GM04503 (cell line): ENCODE measurements at regions not wholly inside any gene's neighbourhood (a gene's known extent, or its start where the extent isn't known, plus 50 kb on each side); places are given as distances from the start of the nearest gene placed in this dataset.

ENCODE experiments used
- DNase-seq: peaks from one replicate; pipeline ENCODE4 v3.0.0-alpha.2; 2012; ENCODE audit warnings: low read depth

GRCh38 chr3:99111235-99111634, 209.7 kb upstream of the DCBLD2 start:
- no peak for DNase-seq

- DNase-seq, result no peak
These were observed 208.9 kb upstream of the DCBLD2 start for GRCh38 chr3:99110401-99110800.

GRCh38 chr3:99108508-99108907, 207.0 kb upstream of the DCBLD2 start:
- DNase-seq, result peak; percentile 97

DNA sequence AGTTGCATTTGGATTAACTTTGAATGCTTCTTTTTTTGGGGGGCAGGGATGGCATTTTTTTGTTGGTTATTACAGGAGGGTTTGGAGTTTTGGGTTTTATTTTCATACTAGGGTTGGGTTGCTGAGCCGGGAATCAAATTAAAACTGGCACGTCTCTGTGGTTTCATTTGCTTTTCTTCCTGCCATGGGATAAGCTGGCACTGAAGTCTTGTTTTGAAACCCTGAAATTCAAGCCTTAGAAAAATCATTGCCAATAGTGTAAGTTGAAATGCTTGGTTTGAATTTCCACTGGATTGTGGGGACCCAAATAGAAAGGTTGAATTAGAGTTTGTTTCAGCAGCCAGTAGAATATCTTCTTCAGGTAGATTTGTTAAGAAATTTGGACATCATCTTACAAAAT, 193.1 kb upstream of the DCBLD2 start:
- no peak for DNase-seq

GRCh38 chr3:99087277-99087676, 185.8 kb upstream of the DCBLD2 start:
- no peak for DNase-seq

GRCh38 chr3:99084826-99085225, 183.3 kb upstream of the DCBLD2 start:
- DNase-seq, result peak; percentile 54

- DNase-seq, result no peak
These were observed 182.7 kb upstream of the DCBLD2 start for GRCh38 chr3:99084156-99084555.

DNA sequence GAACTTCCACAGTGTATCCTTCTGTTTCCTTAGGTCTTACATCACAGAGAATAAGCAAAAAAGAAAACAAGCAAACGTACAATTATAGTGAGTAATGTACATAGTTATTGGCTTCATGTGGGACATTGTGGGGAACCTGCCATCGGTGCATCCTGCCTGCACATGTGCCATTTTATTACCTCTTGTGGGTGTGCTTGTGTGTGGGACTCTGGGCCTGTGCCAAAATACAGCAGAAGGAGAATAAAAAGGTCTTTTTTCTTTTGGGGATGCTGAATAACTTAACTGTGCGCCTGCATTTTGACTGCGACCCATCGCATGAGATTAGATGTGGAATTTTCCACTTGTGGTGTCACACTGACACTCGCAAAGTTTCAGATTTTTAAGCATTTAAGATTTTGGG, 169.6 kb upstream of the DCBLD2 start:
- no peak for DNase-seq

- no peak for DNase-seq
These were observed 168.5 kb upstream of the DCBLD2 start for GRCh38 chr3:99069973-99070372.

GRCh38 chr3:99066863-99067262, 165.4 kb upstream of the DCBLD2 start:
- DNase-seq, result no peak

DNA sequence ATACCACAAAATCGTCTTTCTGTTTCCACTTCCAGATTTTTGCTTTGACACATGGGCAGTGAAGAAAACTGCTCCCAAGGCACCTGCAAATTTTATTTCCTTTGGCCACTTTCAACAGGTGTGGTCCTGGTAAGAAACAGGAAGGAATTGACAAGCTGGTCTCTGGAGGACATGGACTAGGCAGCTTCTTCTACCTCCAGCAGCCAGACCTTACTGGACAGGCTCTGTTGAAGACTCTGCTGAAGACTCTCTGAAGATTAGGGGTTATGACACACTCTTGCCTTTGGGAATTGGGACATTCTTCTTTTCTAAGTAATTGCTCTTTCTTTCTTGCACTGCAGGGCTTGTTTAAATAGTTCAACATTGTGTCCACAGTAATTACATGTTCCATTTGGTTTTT, 147.7 kb upstream of the DCBLD2 start:
- DNase-seq, result no peak

DNA sequence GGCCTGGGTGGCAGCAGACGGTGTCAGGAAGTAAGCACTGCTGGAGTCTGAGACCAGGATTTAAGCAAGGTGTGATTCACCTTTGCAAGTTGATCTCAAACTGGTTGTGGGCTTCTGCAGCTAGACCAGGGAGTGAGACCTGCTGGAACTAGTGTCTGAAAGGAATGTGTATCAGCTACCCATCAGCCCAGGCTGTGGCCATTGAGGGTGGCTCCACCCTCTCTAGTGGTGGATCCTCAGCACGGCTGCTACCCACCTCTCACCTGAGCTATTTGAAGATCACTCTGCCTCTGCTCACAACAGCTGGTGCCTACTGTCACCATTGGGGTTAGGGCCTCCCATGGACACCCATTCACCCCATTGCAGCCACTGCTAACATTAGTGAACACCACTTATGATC, 140.3 kb upstream of the DCBLD2 start:
- no peak for DNase-seq

- DNase-seq, result no peak
These were observed 130.3 kb upstream of the DCBLD2 start for GRCh38 chr3:99031778-99032177.

DNA sequence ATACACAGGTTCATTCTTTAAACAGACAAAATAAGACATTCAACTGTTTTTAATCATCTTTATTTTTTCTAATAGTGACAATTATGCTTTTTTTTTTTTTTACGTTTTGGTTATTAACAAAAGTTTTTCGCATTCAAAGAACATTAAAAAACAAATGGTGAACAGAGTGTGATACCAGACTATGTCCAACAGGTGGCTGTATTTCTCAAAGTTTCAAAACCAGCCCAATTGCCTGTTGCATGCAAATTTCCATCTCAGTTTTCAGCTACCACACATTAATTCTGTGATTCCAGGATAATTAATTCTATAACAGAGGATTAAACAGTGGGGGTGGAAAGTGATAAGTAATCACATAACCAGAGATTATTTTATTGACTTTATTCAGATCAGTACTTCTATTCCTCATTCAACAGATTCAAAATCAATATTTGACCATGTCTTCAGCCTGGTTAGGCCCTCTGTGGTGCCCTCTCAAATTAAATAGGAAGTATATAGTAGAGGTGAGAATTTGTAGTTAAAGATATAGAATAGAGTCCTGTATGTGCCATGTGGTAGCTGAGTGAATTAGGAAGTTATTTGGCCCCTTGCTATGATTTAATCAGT, 122.2 kb upstream of the DCBLD2 start:
- peak; percentile 10 for DNase-seq

GRCh38 chr3:99021466-99021865, 120.0 kb upstream of the DCBLD2 start:
- no peak for DNase-seq

DNA sequence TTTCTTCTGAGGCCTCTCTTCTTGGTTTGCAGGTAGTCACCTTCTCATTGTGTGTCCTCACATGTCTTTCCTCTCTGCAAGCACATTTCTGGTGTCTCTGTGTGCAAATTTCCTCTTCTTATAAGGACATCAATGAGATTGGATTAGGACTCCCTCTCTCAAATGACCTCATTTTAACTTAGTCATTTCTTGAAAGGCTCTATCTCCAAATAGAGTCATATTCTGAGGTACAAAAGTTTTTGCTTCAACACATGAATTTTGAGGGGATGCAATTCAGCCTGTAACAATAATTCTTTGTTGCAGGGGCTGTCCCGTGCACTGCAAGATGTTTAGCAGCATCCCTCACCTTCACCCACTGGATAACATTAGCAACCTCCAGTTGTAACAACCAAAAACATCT, 115.0 kb upstream of the DCBLD2 start:
- DNase-seq, result no peak

DNA sequence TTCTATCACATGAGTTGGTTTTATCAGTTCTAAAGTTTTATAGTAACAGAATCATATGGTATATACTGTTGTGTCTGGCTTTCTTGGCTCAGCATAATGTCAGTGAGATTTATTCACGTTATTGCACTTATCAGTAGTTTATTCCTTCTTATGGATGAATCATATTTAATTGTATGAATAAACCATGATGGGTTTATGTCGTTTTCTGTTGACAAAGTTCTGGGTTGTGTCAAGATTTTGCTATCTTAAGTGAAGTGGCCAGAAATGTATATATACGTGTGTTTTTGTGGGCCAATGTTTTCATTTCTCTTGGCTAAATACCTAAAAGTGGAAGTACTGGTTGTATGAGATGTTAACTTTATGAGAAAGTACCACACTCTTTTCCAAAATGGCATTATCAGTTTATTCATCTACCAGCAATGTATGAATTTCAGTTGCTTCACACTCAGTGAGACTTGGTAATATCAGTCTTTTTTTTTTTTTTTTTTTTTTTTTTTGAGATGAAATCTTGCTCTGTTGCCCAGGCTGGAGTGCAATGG, 112.4 kb upstream of the DCBLD2 start:
- DNase-seq, result no peak

DNA sequence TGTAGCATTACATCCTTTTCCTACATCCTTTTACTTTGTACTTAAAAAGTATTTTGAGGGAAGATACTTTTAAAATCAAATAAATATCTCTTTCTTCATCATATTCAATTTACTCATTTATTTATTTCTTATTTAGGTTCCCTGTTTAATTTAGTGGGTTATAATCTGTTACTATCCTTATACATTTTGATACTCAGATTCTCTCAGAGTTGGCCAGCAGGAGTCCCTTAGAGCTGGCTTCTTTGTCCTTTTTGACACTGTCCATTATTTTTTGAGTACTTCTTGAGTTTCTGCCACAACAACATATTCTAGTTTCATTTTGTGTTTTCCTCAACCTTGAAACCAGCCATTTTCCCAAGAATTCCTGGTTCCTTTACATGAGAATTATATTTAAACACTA, 111.6 kb upstream of the DCBLD2 start:
- no peak for DNase-seq

DNA sequence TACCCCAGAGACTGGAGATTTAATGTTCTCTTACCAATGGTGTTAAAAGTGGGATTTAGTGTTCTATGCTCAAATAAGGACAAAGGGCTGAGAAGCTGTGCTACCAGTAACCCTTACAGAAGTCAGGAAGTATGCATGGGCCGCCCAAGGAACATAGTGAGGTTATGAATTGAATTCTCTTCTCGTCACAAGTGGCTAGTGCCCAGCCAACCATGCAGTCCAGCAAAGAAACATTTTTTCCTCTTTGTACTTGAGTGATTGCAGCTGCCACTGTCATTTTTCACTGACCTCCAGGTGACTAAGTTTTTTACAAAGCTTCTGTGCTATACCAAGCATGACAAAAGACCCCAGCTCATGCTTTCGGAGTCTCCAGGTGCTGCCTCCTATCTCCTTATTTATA, 110.6 kb upstream of the DCBLD2 start:
- no peak for DNase-seq

DNA sequence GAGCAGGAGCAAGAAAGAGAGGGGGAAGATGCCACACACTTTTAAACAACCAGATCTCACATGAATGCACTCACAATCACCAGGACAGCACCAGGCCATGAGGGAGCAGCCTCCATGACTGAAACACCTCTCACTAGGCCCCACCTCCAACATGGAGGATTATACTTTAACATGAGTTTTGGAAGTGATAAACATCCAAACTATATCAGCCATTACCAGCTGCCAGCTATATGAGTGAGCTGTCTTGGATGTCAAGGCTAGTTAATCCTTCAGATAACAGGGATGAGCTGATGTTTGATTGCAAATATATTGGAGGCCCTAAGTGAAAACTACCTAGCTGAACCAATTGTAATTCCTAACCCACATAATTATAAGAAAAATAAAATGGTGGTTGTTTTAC, 108.4 kb upstream of the DCBLD2 start:
- DNase-seq, result no peak

DNA sequence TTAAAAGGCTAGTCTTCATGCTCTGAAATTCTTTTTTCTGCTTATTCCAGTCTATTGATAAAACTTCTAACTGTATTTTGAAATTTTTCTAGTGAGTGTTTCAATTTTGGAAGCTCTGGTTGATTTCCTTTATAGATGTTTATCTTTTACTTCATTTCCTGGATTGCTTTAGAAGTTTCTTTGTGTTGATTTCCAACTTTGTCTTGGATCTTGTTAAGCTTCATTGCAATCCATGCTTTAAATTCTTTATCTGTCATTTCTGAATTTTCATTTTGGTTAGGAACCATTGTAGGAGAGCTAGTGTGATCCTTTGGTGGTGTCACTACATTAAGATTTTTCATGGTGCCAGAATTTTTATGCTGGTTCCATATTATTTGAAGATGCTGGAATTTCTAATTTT, 105.2 kb upstream of the DCBLD2 start:
- no peak for DNase-seq

DNA sequence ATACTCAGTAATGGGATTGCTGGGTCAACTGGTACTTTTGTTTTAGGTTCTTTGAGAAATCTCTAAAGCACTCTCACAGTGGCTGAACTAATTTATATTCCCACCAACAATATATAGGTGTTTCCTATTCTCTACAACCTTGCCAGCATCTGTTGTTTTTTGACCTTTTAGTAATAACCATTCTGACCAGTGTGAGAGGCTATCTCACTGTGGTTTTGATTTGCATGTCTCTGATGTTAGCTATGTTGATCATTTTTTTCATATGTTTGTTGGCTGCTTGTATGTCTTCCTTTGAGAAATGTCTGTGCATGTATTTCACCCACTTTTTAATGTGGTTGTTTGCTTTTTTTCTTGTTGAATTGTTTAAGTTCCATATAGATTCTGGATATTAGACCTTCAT, 98.2 kb upstream of the DCBLD2 start:
- DNase-seq, result no peak

DNA sequence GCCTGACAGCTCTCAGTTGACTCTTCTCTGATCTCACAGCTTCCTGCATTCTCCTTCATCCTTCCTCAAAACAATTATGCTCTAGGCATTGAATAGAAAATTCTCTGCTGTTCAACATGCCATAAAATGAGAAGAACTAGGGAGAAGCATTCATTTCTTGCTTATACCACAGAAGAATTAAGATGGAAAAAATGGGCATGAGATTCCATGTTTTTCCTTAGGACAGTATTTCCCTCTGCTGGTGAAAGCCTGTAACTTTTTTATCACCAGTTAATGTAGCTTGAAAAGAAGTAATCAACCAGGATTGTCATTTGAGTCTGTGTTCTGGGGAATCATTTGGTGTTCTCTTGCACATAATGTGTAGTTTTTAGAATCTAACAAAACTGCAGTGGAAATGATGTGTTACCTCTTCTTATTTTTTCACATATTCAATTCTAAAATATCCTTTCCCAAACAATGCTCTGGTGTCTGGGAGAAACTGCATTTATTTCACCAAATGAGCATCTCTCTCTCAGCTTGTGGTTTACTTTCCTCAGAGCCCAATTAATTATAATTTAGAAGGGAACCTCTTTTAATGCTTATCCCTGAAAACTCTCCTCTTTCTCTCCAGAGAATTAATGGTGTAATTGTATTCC, 92.8 kb upstream of the DCBLD2 start:
- no peak for DNase-seq

GRCh38 chr3:98991393-98991792, 89.9 kb upstream of the DCBLD2 start:
- DNase-seq, result no peak
